Keratinocyte (primary cell): ENCODE measurements at regions not wholly inside any gene's neighbourhood (a gene's known extent, or its start where the extent isn't known, plus 50 kb on each side); places are given as distances from the start of the nearest gene placed in this dataset.
A peak's percentile ranks its signal among the peaks of the same experiment; 100 is the strongest.

Source experiments
- DNase-seq: peaks from one replicate; pipeline ENCODE4 v3.0.0-alpha.2; 2011; ENCODE audit warnings: low read depth, missing footprints, low spot score
- FAIRE-seq: peaks from 2 replicates; lab custom pipeline; 2011; peaks lifted over from hg19 to GRCh38; lab: Jason Lieb, UNC
- H2AFZ ChIP-seq: 2 replicates; pipeline ENCODE4 v1.6.0; 2012; ENCODE audit warnings: low read length, control low read depth, inconsistent platforms; ENCODE audit not compliant: control insufficient read depth
- H3K27ac ChIP-seq: 2 replicates; pipeline ENCODE4 v1.5.1; 2011; ENCODE audit warnings: low read length; ENCODE audit not compliant: control insufficient read depth, insufficient read depth
- H3K27me3 ChIP-seq: 3 replicates; pipeline ENCODE4 v1.6.0; 2011; ENCODE audit warnings: low read length; ENCODE audit not compliant: control insufficient read depth, insufficient read depth; ENCODE audit errors: extremely low read depth
- H3K36me3 ChIP-seq, 2 experiments: 2 replicates in 1 of 2; 3 replicates in 1 of 2; pipeline ENCODE4 v1.5.1; 2011; ENCODE audit warnings: low read length in 2 of 2, mild to moderate bottlenecking in 1 of 2; ENCODE audit not compliant: control insufficient read depth in 2 of 2, insufficient read depth in 2 of 2; ENCODE audit errors: extremely low read depth in 1 of 2
- H3K4me1 ChIP-seq: 3 replicates; pipeline ENCODE4 v1.5.1; 2011; ENCODE audit warnings: low read length; ENCODE audit not compliant: control insufficient read depth, insufficient read depth; ENCODE audit errors: extremely low read depth
- H3K4me2 ChIP-seq: 3 replicates; pipeline ENCODE4 v1.6.0; 2011; ENCODE audit warnings: low read depth, low read length; ENCODE audit not compliant: control insufficient read depth, insufficient read depth; ENCODE audit errors: extremely low read depth
- H3K4me3 ChIP-seq, 3 experiments: fragments of 200-600 bp in 1 of 3; sonication (generic) in 1 of 3; 2 replicates in 2 of 3; 3 replicates in 1 of 3; pipeline ENCODE4 v1.5.1; 2011 to 2016; ENCODE audit warnings: low read length in 3 of 3, mild to moderate bottlenecking in 3 of 3, control low read depth in 2 of 3, inconsistent platforms in 1 of 3, low read depth in 1 of 3, mixed read lengths in 1 of 3, mixed run types in 1 of 3, moderate library complexity in 1 of 3; ENCODE audit not compliant: control insufficient read depth in 2 of 3, insufficient read depth in 2 of 3; ENCODE audit errors: extremely low read depth in 1 of 3
- H3K79me2 ChIP-seq: 2 replicates; pipeline ENCODE4 v1.6.0; 2012; ENCODE audit warnings: low read length; ENCODE audit not compliant: control insufficient read depth, insufficient read depth
- H3K9ac ChIP-seq: 3 replicates; pipeline ENCODE4 v1.6.0; 2011; ENCODE audit warnings: low read length; ENCODE audit not compliant: control insufficient read depth, insufficient read depth; ENCODE audit errors: extremely low read depth
- H3K9me1 ChIP-seq: 3 replicates; pipeline ENCODE4 v1.6.0; 2011; ENCODE audit warnings: low read length; ENCODE audit not compliant: control insufficient read depth, insufficient read depth; ENCODE audit errors: extremely low read depth
- H3K9me3 ChIP-seq: 2 replicates; pipeline ENCODE4 v1.5.1; 2012; ENCODE audit warnings: low read depth, low read length; ENCODE audit not compliant: control insufficient read depth
- H4K20me1 ChIP-seq: 3 replicates; pipeline ENCODE4 v1.6.0; 2011; ENCODE audit warnings: low read length; ENCODE audit not compliant: control insufficient read depth, insufficient read depth; ENCODE audit errors: extremely low read depth
- EZH2 ChIP-seq: IDR thresholded peaks from one replicate; pipeline ENCODE4 v1.6.1; 2012; ENCODE audit warnings: inconsistent platforms, mild to moderate bottlenecking, low read length, moderate library complexity
- dilution Hi-C: fragments of 300-500 bp; cut with MboI; formaldehyde crosslinking; loops from one replicate; pipeline ENCODE4 v1.7.0; 2020; ENCODE audit warnings: low sequenced_read_pairs; ENCODE audit not compliant: extremely low pct_ligation_motif_present
- TF ChIP-seq, protein P1 (sequence below), 3 experiments: IDR thresholded peaks in 1 of 3; conservative IDR thresholded peaks in 1 of 3; optimal IDR thresholded peaks in 1 of 3; 2 replicates in 2 of 3; 3 replicates in 1 of 3; pipeline versions ENCODE3 to v1.5.1; 2011; ENCODE audit warnings: low read length in 3 of 3, mild to moderate bottlenecking in 3 of 3, moderate library complexity in 2 of 3, control low read depth in 1 of 3, inconsistent platforms in 1 of 3; ENCODE audit not compliant: insufficient read depth in 2 of 3; ENCODE audit errors: extremely low read depth in 1 of 3

DNA sequence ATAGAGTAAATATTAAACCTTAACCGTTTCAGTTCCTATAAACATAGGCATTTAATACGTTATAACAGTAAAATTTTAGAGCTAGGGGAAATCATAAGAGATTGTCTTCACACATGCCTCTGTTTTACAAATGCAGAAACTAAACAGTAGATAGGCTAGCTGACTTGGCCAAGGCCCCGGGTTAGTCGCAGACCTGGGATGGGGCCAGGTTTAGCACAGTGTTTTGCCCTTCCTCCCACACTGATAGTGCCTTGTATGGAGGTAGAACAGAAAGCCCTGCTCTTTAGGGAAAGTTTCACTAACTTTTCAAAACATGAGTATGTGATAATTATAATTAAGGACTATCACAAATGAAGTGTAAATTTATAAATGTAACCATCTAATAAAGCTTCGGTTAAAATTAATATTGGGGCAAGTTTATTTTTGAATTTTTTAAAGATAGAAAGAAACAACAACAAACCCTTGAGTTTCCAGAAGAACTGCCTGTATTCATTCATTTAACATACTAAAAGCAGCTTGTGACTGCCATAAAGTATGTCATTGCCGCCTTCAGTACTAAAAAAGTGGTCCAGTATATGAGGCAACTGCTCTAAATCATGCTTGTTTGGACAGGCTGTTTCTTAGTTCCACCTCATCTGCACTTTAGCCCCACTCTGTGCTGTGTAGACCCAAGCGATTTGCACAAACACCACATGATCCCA is 62.5 kb upstream of the LOC128125822 start:
- H3K9ac ChIP-seq: no peak overlapping the region
- no peaks in the 10 kb centered on the region for H3K9me3 ChIP-seq
- peaks cover 7% of the 10 kb centered on the region for H3K4me1 ChIP-seq
- no peak overlapping the region for H3K27ac ChIP-seq
- no peak for DNase-seq
- H4K20me1 ChIP-seq: no peaks in the 10 kb centered on the region
- FAIRE-seq: peak; percentile 34
- H2AFZ ChIP-seq: peak overlapping the region; percentile 14
- TF ChIP-seq EZH2: no peak
- dilution Hi-C loops: no loop called here
- no peak overlapping the region for H3K4me2 ChIP-seq
- H3K4me3 ChIP-seq: no peak overlapping the region
- H3K9me1 ChIP-seq: no peaks in the 10 kb centered on the region
- H3K27me3 ChIP-seq: no peaks in the 10 kb centered on the region
- no peaks in the 10 kb centered on the region for H3K79me2 ChIP-seq
- no peaks in the 10 kb centered on the region for H3K36me3 ChIP-seq

DNA sequence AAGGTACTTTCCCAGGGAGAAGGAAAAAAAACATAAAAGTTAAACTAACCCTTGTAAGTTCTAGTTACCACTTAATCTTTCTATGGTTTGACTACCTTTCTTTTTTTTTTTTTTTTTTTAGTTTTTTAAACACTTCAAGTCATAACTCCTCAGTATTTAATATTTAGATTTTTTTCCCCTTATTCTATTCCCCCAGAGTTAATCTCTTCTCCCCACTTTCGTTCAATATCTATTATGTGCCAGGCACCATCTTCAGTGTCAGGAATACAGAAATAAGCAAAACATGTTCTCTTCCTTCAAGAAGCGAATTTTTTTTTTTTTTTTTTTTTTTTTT is 62.0 kb upstream of the LOC128125822 start:
- Histone ChIP-seq H3K4me2 (no peak overlapping the region), H3K4me1 (peaks cover 7% of the 10 kb centered on the region), H4K20me1 (no peaks in the 10 kb centered on the region), H3K9ac (no peak overlapping the region), H3K9me1 (no peaks in the 10 kb centered on the region), H2AFZ (peak overlapping the region; percentile 14), H3K4me3 (no peak overlapping the region), H3K27ac (no peak overlapping the region), H3K27me3 (no peaks in the 10 kb centered on the region), H3K79me2 (no peaks in the 10 kb centered on the region), H3K9me3 (no peaks in the 10 kb centered on the region), H3K36me3 (no peaks in the 10 kb centered on the region)
- DNase-seq: no peak
- FAIRE-seq: no peak
- no peak for TF ChIP-seq EZH2
- TF ChIP-seq, protein P1, sequence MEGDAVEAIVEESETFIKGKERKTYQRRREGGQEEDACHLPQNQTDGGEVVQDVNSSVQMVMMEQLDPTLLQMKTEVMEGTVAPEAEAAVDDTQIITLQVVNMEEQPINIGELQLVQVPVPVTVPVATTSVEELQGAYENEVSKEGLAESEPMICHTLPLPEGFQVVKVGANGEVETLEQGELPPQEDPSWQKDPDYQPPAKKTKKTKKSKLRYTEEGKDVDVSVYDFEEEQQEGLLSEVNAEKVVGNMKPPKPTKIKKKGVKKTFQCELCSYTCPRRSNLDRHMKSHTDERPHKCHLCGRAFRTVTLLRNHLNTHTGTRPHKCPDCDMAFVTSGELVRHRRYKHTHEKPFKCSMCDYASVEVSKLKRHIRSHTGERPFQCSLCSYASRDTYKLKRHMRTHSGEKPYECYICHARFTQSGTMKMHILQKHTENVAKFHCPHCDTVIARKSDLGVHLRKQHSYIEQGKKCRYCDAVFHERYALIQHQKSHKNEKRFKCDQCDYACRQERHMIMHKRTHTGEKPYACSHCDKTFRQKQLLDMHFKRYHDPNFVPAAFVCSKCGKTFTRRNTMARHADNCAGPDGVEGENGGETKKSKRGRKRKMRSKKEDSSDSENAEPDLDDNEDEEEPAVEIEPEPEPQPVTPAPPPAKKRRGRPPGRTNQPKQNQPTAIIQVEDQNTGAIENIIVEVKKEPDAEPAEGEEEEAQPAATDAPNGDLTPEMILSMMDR (optimal IDR thresholded peaks at IDR 0.05 in 1 of 3, IDR thresholded peaks at IDR 0.05 in 1 of 3, conservative IDR thresholded peaks at IDR 0.05 in 1 of 3; ENCODE audit: extremely low read depth in 1 of 3, insufficient read depth in 2 of 3, low read length in 3 of 3): no peak
- dilution Hi-C loops: no loop called here

DNA sequence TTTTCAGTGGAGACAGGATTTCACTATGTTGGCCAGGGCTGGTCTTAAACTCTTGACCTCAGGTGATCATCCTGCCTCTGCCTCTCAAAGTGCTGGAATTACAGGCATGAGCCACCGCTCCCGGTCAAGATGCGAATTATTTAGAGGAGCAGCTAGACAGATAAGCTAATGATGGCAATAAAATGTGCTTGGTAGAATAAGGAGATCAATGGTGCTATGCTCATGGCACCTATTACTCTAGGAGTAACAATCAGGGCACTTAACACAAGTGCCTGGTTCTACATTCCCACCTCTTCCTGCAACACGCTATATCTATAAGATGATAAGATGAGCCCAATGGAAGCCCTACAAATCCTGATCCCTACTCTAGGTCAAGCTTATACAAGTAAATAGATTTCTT is 61.4 kb upstream of the LOC128125822 start:
- no peak overlapping the region for H3K9ac ChIP-seq
- no peak for FAIRE-seq
- H3K27ac ChIP-seq: no peak overlapping the region
- no peaks in the 10 kb centered on the region for H3K9me1 ChIP-seq
- no peaks in the 10 kb centered on the region for H3K36me3 ChIP-seq
- DNase-seq: no peak
- dilution Hi-C loops: no loop called here
- no peak overlapping the region for H3K4me3 ChIP-seq
- no peaks in the 10 kb centered on the region for H3K79me2 ChIP-seq
- H3K9me3 ChIP-seq: no peaks in the 10 kb centered on the region
- TF ChIP-seq, protein P1 (optimal IDR thresholded peaks at IDR 0.05 in 1 of 3, IDR thresholded peaks at IDR 0.05 in 1 of 3, conservative IDR thresholded peaks at IDR 0.05 in 1 of 3; ENCODE audit: extremely low read depth in 1 of 3, insufficient read depth in 2 of 3, low read length in 3 of 3): no peak
- no peak for TF ChIP-seq EZH2
- no peak overlapping the region for H3K4me2 ChIP-seq
- H2AFZ ChIP-seq: no peak overlapping the region
- H4K20me1 ChIP-seq: no peaks in the 10 kb centered on the region
- peaks cover 7% of the 10 kb centered on the region for H3K4me1 ChIP-seq
- no peaks in the 10 kb centered on the region for H3K27me3 ChIP-seq
